NCI-H2196 treated with DMSO at 0.1 percent for 48 hours (cell line): ENCODE measurements at regions not wholly inside any gene's neighbourhood (a gene's known extent, or its start where the extent isn't known, plus 50 kb on each side); places are given as distances from the start of the nearest gene placed in this dataset.

Experiments used
- DNase-seq: peaks from one replicate; lab custom pipeline; 2025; ENCODE audit not compliant: unreplicated experiment; lab: John Stamatoyannopoulos, UW

GRCh38 chr16:72419638-72420037 lies 247.7 kb upstream of the PMFBP1 start:
- no peak for DNase-seq

GRCh38 chr16:72415379-72415778 lies 243.4 kb upstream of the PMFBP1 start:
- no peak for DNase-seq

GRCh38 chr16:72410492-72410891 lies 238.5 kb upstream of the PMFBP1 start:
- DNase-seq: no peak

GRCh38 chr16:72409423-72409822 lies 237.5 kb upstream of the PMFBP1 start:
- no peak for DNase-seq

DNA sequence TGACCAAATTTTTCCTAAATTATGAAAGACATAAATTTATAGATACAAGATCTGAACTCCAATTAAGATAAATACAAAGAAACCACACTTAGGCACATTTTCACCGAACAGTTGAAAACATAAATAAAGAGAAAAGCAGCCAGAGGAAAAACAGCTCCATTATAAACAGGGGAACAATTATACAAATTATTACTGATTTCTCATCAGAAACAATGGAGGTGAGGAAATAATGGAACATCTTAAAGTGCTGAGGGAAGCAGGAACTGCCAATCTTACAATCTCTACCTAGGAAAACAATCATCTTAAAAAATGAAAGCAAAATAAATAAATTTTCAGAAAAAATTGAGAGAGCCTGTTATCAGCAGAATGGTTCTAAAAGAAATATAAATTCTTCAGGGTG lies 234.4 kb upstream of the PMFBP1 start:
- no peak for DNase-seq

DNA sequence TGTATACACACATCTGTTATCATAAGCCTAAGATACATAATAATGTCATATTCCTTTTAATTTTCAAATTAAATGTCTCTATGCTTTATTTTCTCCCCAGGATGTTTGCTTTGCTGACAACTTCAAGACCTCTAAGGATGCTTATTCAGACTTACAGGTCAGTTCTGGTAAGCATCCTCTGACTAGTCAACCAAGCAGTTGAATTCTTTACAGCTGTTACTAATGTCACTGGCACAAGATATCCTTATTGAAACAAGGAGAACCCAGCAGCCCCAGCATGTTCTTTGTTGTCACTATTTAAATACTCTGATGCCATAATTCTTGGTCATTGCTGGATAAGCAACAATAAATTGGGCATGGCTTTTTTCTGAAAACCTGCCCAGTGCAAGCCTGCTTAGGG lies 232.3 kb upstream of the PMFBP1 start:
- DNase-seq: no peak

- no peak for DNase-seq
Measured at GRCh38 chr16:72401084-72401361, 229.1 kb upstream of the PMFBP1 start.

DNA sequence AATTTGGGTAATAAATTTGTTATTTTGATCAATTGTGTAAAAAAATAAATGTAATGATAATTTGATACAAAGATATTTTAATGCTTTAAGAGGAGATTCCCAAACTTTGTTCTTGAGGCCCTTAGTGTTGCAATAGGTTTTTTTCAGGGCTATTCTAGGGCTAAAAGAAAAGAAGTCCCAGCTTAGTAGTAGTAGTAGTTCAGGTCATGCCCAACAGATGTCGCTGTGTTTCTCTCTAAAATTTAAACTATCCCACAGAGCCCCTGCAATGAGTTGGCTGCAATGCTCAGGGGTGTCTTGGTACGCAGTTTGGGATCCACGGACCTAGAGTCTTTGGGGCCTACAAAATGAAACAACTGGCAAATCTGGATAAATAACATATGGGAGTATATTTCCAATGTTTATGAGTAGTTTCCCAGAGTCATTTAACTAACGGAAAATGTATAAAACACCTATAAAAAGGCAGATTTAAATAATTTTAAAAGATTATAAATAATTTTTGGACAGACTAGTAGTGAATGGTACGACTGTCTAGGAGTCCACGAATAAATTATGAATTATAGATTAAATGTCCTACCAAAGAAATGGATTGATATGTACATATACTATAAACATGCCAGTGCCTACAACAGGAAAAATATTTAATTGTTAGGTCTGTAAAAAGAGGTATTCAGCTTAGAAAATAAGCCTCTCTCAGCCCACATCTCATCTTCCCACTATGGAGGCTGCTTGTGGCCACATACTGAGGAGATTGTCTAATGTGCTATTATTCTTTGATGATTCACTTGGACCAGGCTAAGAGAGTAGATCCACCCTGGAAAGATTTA lies 228.5 kb upstream of the PMFBP1 start:
- DNase-seq: no peak

DNA sequence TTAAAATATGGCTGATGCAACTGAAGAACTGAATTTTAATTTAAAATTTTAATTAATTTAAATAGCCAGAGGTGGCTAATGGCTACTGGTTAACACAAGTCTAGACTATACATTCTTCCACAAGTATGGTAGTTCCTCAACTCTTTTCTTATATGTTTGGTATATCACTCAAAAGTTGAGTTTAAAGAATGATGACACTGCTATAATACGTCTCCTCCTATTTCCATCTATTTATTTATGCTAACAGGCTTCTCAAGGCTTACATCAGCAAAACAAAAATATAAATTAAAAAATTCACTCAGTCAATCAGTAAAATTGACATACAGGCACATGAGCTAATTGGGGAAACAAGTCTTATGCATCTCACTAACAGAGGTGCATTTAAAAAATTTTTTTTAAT lies 227.9 kb upstream of the PMFBP1 start:
- no peak for DNase-seq

GRCh38 chr16:72397876-72398275 lies 225.9 kb upstream of the PMFBP1 start:
- no peak for DNase-seq

- no peak for DNase-seq
Measured at GRCh38 chr16:72394526-72394925, 222.6 kb upstream of the PMFBP1 start.

DNA sequence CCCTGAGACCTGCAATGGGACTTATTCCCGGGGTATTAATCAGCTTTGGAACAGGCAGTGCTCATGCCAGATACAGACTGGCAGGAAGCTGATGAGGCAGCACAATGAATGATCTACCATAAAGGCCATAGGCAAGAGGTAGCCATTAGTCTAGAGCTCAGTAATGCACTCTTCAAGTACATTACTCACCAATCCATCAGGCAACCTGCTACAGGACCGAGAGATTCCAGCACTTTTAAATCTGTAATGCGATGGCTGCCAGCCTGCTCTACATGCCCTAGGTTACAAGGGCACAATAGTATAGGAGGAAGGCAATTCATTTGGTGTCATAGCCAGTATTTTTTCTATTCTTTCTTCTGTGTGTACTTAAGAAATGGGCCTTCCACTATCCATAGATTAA lies 217.8 kb upstream of the PMFBP1 start:
- no peak for DNase-seq

- DNase-seq: no peak
Measured at GRCh38 chr16:72388007-72388406, 216.1 kb upstream of the PMFBP1 start.

- no peak for DNase-seq
Measured at GRCh38 chr16:72384651-72385050, 212.7 kb upstream of the PMFBP1 start.

DNA sequence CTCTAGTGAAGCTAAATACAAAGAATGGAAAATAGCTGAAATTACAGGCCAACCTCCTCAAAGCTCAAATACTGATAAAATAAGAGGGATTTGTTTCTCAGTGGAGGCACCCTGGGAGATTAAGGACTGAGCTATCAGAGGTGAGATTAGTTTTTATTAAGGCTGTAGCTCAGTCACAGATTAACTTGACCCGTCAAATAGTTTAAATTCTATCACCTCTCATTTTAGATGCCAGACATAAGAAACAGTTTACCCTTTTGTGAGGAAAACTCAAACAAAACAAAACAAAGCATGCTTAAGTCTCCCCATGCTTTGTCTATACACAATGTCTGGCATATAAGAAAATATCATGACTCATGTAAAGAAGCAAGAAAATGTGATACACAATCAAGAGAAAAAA lies 208.3 kb upstream of the PMFBP1 start:
- DNase-seq: no peak

DNA sequence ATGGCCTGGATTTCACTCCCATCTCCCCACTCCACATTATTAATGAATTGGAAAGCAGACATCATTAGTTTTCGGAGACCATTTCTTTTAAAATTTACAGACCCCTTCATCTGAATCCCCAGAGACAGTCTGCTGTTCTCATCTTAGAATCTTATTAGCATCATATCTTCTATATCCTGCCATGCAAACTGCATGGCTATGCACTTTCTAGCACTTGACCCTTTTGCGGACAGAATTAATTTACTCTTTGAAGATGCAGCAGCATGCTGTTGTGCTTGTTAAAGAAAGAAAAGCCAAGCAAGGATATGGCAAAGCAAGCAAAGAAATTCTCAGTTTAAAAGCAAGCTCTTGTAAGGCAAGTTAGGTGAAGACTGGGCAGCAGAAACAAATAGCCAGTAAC lies 201.2 kb upstream of the PMFBP1 start:
- no peak for DNase-seq

GRCh38 chr16:72372087-72373045 lies 200.4 kb upstream of the PMFBP1 start:
- no peak for DNase-seq

DNA sequence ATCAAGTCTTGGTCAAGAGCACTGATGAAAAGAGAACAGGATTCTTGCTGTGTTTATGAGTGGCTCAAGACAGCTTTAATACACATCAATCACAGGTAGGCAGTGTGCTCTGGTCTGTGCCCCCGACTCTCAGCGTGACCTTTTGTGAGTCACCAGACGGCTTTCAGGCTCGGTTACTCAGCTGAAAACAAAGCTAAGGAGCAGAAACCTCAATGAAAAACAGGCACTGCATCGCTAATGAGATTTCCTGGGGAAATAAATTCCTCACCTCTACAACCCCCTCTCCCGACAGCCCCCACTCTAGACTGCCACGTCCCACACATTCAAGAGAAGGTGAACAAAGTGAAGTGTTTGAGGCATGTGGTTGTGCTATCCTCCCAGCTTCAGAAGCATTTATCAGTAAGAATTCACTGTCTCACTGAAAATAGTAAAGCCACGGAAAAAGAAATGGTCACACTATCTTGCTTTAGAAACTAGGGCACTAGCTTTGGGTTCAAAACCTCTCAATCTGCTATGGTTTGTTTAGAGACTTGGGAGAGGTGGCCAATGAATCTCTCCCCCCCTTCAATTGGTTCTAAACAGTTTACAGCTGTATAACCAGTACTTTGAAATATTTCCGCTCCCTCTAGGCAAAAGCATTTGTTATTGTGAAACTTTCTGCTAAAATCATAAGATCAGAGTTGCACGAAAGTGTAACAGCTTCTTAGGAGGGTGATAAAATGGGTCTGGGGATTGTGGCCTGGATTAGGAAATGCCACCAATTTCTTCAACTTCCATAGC lies 199.5 kb upstream of the PMFBP1 start:
- DNase-seq: no peak

DNA sequence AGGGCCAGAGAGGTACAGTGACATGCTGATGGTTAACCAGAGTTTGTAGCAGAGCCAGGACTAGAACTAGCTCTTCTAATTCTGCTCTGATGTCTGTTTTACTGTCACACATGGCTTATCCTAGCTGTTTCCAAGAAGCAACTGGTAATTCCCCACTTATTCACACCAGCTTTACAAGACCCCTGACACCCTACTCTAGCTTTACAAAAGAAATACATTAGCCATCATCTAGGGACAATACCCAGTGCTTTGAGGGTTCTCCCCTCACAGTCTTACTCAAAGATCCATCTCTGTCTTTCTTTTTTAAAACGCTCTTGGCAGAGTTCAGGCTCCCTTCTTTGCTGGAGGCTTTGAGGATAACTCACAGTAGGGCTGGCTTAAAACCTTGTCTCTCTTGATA lies 197.3 kb upstream of the PMFBP1 start:
- no peak for DNase-seq

GRCh38 chr16:72367851-72368250 lies 195.9 kb upstream of the PMFBP1 start:
- DNase-seq: no peak

DNA sequence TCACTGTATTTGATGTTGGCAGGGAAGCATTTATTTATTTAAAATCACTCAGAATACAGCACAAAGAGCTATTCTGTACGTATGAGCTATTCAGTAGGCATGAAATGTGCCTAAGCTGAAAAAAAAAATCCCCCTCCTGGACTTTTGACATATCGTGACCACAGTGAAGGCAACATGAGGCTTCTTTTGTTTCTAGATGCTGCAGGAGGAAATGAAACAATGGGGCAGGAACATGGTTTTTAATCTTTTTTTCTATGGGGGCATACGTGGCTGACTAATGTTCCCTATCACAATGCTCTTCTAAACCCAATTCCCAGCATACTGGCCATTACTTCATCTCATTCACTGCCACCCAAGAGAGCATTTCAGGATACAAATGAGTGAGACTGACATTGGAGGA lies 191.0 kb upstream of the PMFBP1 start:
- no peak for DNase-seq

DNA sequence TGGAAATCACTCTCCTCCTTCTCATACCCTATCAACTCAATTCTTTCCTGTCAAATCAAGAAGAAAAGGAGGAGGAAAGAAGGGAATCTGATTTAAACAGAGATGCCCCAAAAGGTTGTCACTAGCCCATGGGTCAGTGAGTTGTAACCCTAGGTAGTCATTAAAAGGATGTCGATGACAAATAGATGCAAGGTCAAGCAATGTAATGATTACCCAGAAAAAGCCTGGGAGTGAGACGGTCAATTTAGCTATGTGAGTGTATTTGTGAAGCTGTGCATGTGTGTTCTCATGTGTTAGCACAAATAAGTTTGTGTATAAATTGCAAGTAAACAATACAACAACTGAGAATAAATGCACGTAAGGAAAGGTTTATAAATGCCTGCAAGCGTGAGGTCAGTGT lies 190.5 kb upstream of the PMFBP1 start:
- DNase-seq: no peak
